Middle frontal gyrus (tissue), 1 donor: ENCODE measurements at regions not wholly inside any gene's neighbourhood (a gene's known extent, or its start where the extent isn't known, plus 50 kb on each side); places are given as distances from the start of the nearest gene placed in this dataset.
"Not testable (repeated sequence)": the region's sequence is repeated elsewhere in the genome, so short reads cannot be mapped to it uniquely, and the experiment has no call there.

Source experiments
- DNase-seq: peaks from one replicate; pipeline ENCODE4 v3.0.0-alpha.2; 2015; ENCODE audit warnings: low spot score; ENCODE audit errors: extremely low spot score

- DNase-seq, result no peak
Measured at GRCh38 chr6:120826253-120826652, 508.0 kb downstream of the TBC1D32 start.

GRCh38 chr6:120816794-120817193 lies 517.5 kb downstream of the TBC1D32 start:
- DNase-seq, result no peak

- no peak for DNase-seq
Measured at GRCh38 chr6:120805276-120805675, 529.0 kb downstream of the TBC1D32 start.

- DNase-seq, result no peak
Measured at GRCh38 chr6:120804612-120805011, 529.7 kb downstream of the TBC1D32 start.

GRCh38 chr6:120786682-120787081 lies 547.6 kb downstream of the TBC1D32 start:
- no peak for DNase-seq

GRCh38 chr6:120786256-120786655 lies 548.0 kb downstream of the TBC1D32 start:
- no peak for DNase-seq

GRCh38 chr6:120785459-120786086 lies 548.7 kb downstream of the TBC1D32 start:
- no peak for DNase-seq

- DNase-seq, result no peak
Measured at GRCh38 chr6:120779441-120779840, 554.8 kb downstream of the TBC1D32 start.

- DNase-seq, result no peak
Measured at GRCh38 chr6:120775698-120776097, 558.6 kb downstream of the TBC1D32 start.

- no peak for DNase-seq
Measured at GRCh38 chr6:120774275-120774674, 560.0 kb downstream of the TBC1D32 start.

GRCh38 chr6:120771019-120771418 lies 563.3 kb downstream of the TBC1D32 start:
- DNase-seq, result no peak

- no peak for DNase-seq
Measured at GRCh38 chr6:120764312-120764711, 570.0 kb downstream of the TBC1D32 start.

GRCh38 chr6:120759570-120759969 lies 574.7 kb downstream of the TBC1D32 start:
- DNase-seq, result no peak

GRCh38 chr6:120748574-120748973 lies 585.7 kb downstream of the TBC1D32 start:
- not testable (repeated sequence) for DNase-seq

GRCh38 chr6:120736740-120737139 lies 597.5 kb downstream of the TBC1D32 start:
- no peak for DNase-seq

- no peak for DNase-seq
Measured at GRCh38 chr6:120735641-120736040, 598.6 kb downstream of the TBC1D32 start.

GRCh38 chr6:120711255-120711654 lies 623.0 kb downstream of the TBC1D32 start:
- no peak for DNase-seq

- no peak for DNase-seq
Measured at GRCh38 chr6:120700001-120700400, 634.3 kb downstream of the TBC1D32 start.

GRCh38 chr6:120686492-120686891 lies 647.8 kb downstream of the TBC1D32 start:
- no peak for DNase-seq

GRCh38 chr6:120682145-120682544 lies 652.1 kb downstream of the TBC1D32 start:
- no peak for DNase-seq

- no peak for DNase-seq
Measured at GRCh38 chr6:120681204-120681603, 653.1 kb downstream of the TBC1D32 start.

GRCh38 chr6:120675886-120676285 lies 658.4 kb downstream of the TBC1D32 start:
- no peak for DNase-seq

GRCh38 chr6:120671519-120671918 lies 662.8 kb downstream of the TBC1D32 start:
- DNase-seq, result no peak

- no peak for DNase-seq
Measured at GRCh38 chr6:120652506-120652905, 681.8 kb downstream of the TBC1D32 start.
